H1 (cell line): ENCODE measurements at regions not wholly inside any gene's neighbourhood (a gene's known extent, or its start where the extent isn't known, plus 50 kb on each side); places are given as distances from the start of the nearest gene placed in this dataset.

ENCODE experiments used
- CTCF ChIA-PET: fragments of 300-600 bp; sonication (Branson Sonifier 250); formaldehyde crosslinking; loops from one replicate; lab custom pipeline; 2021; ENCODE audit not compliant: partially characterized antibody; lab: Charles Lee
- POLR2A ChIA-PET: fragments of 300-600 bp; sonication (Branson Sonifier 250); formaldehyde crosslinking; loops from one replicate; lab custom pipeline; 2021; ENCODE audit warnings: inconsistent platforms; ENCODE audit not compliant: partially characterized antibody; lab: Charles Lee
- DNase-seq, 2 experiments: peaks; one replicate each; pipeline versions ENCODE4 v3.0.0 to v3.0.0-alpha.2; 2010 to 2022; ENCODE audit warnings: low spot score in 2 of 2, low read depth in 1 of 2, mixed read lengths in 1 of 2
- FAIRE-seq: peaks from 2 replicates; lab custom pipeline; 2011; peaks lifted over from hg19 to GRCh38; lab: Jason Lieb, UNC
- H2AFZ ChIP-seq: 2 replicates; pipeline ENCODE4 v1.8.1; 2012; ENCODE audit warnings: low read length, inconsistent platforms
- H2AK5ac ChIP-seq: 2 replicates; pipeline ENCODE4 v1.6.1; 2013; ENCODE audit warnings: low read depth, low read length
- H2BK120ac ChIP-seq: replicated peaks from 2 replicates; pipeline ENCODE3; 2013; ENCODE audit warnings: low read depth, low read length, inconsistent platforms
- H2BK12ac ChIP-seq: 2 replicates; pipeline ENCODE4 v1.6.1; 2013; ENCODE audit warnings: low read depth, low read length
- H2BK15ac ChIP-seq: 2 replicates; pipeline ENCODE4 v1.6.1; 2013; ENCODE audit warnings: low read length
- H2BK20ac ChIP-seq: 2 replicates; pipeline ENCODE4 v1.6.1; 2013; ENCODE audit warnings: low read length
- H2BK5ac ChIP-seq: 2 replicates; pipeline ENCODE4 v1.6.1; 2013; ENCODE audit warnings: low read depth, low read length
- H3K14ac ChIP-seq: 2 replicates; pipeline ENCODE4 v1.6.1; 2013; ENCODE audit warnings: inconsistent platforms; ENCODE audit not compliant: insufficient read length
- H3K18ac ChIP-seq: 2 replicates; pipeline ENCODE4 v1.6.1; 2013; ENCODE audit warnings: low read length; ENCODE audit errors: extremely low read depth
- H3K23ac ChIP-seq: 2 replicates; pipeline ENCODE4 v1.6.1; 2013; ENCODE audit warnings: inconsistent platforms; ENCODE audit not compliant: insufficient read length
- H3K23me2 ChIP-seq: 2 replicates; pipeline ENCODE4 v1.6.1; 2013; ENCODE audit warnings: low read depth, low read length
- H3K27ac ChIP-seq: 2 replicates; pipeline ENCODE4 v1.6.1; 2011; ENCODE audit warnings: low read depth, low read length, inconsistent platforms
- H3K27me3 ChIP-seq, 4 experiments: replicated peaks in 1 of 4; 1 replicate in 1 of 4; 2 replicates in 3 of 4; pipeline versions ENCODE4 v1.6.1 to v1.8.1; 2011 to 2013; ENCODE audit warnings: low read length in 3 of 4, mild to moderate bottlenecking in 3 of 4, inconsistent platforms in 2 of 4, mixed read lengths in 2 of 4, moderate library complexity in 1 of 4; ENCODE audit not compliant: control insufficient read depth in 3 of 4, insufficient read depth in 3 of 4; ENCODE audit errors: extremely low read depth in 1 of 4
- H3K36me3 ChIP-seq, 4 experiments: 2 replicates each; pipeline versions ENCODE4 v1.6.1 to v1.8.1; 2011 to 2013; ENCODE audit warnings: mild to moderate bottlenecking in 4 of 4, low read length in 3 of 4, moderate library complexity in 2 of 4, control low read depth in 1 of 4, inconsistent platforms in 1 of 4; ENCODE audit not compliant: insufficient read depth in 4 of 4, control insufficient read depth in 2 of 4
- H3K4ac ChIP-seq: replicated peaks from 2 replicates; pipeline ENCODE3; 2013; ENCODE audit warnings: low read length, low read depth, mixed read lengths, inconsistent platforms; ENCODE audit not compliant: insufficient read length
- H3K4me1 ChIP-seq, 4 experiments: replicated peaks in 1 of 4; 1 replicate in 1 of 4; 2 replicates in 3 of 4; pipeline versions ENCODE4 v1.6.1 to v1.8.1; 2011 to 2013; ENCODE audit warnings: low read length in 3 of 4, inconsistent platforms in 2 of 4, mixed read lengths in 1 of 4; ENCODE audit not compliant: insufficient read depth in 4 of 4, control insufficient read depth in 3 of 4
- H3K4me2 ChIP-seq, 2 experiments: 2 replicates each; pipeline versions ENCODE4 v1.6.1 to v1.8.1; 2011 to 2013; ENCODE audit warnings: low read depth in 2 of 2, low read length in 2 of 2, control low read depth in 1 of 2, inconsistent platforms in 1 of 2, mild to moderate bottlenecking in 1 of 2; ENCODE audit not compliant: insufficient read depth in 1 of 2
- H3K4me3 ChIP-seq, 4 experiments: fragments of 200-600, 300-600 bp in 1 of 4; sonication (generic), shearing (Covaris generic), sonication (Bioruptor Twin) in 1 of 4; 2 replicates each; pipeline versions ENCODE4 v1.5.1 to v1.8.1; 2011 to 2016; ENCODE audit warnings: low read length in 4 of 4, low read depth in 3 of 4, control low read depth in 2 of 4, inconsistent platforms in 2 of 4, mild to moderate bottlenecking in 2 of 4, mixed read lengths in 1 of 4, moderate library complexity in 1 of 4; ENCODE audit not compliant: insufficient read depth in 2 of 4; ENCODE audit errors: extremely low read depth in 1 of 4
- H3K56ac ChIP-seq: replicated peaks from 2 replicates; pipeline ENCODE3; 2013; ENCODE audit warnings: low read depth, mild to moderate bottlenecking, mixed read lengths, low read length, inconsistent platforms; ENCODE audit not compliant: insufficient read length
- H3K79me1 ChIP-seq: 2 replicates; pipeline ENCODE4 v1.6.1; 2013; ENCODE audit warnings: low read depth, low read length, control low read depth
- H3K79me2 ChIP-seq, 2 experiments: 2 replicates each; pipeline versions ENCODE4 v1.6.1 to v1.8.1; 2012 to 2013; ENCODE audit warnings: low read length in 2 of 2, mild to moderate bottlenecking in 2 of 2, inconsistent platforms in 1 of 2; ENCODE audit not compliant: insufficient read depth in 2 of 2, control insufficient read depth in 1 of 2
- H3K9ac ChIP-seq, 4 experiments: replicated peaks in 1 of 4; 1 replicate in 1 of 4; 2 replicates in 3 of 4; pipeline versions ENCODE4 v1.6.1 to v1.8.1; 2011 to 2013; ENCODE audit warnings: low read depth in 3 of 4, low read length in 3 of 4, control low read depth in 2 of 4, mild to moderate bottlenecking in 2 of 4, moderate library complexity in 2 of 4, inconsistent platforms in 1 of 4; ENCODE audit errors: extremely low read depth in 1 of 4
- H3K9me3 ChIP-seq, 2 experiments: 2 replicates each; pipeline versions ENCODE4 v1.6.1 to v1.8.1; 2012 to 2013; ENCODE audit warnings: mild to moderate bottlenecking in 2 of 2, moderate library complexity in 2 of 2, control low read depth in 1 of 2, inconsistent platforms in 1 of 2, low read depth in 1 of 2, low read length in 1 of 2, mixed read lengths in 1 of 2; ENCODE audit not compliant: insufficient read depth in 2 of 2
- H4K20me1 ChIP-seq, 2 experiments: replicated peaks in 1 of 2; 2 replicates each; pipeline versions ENCODE3 to v1.8.1; 2011 to 2013; ENCODE audit warnings: inconsistent platforms in 2 of 2, low read length in 2 of 2, mild to moderate bottlenecking in 1 of 2; ENCODE audit not compliant: insufficient read depth in 2 of 2, control insufficient read depth in 1 of 2
- H4K5ac ChIP-seq: 2 replicates; pipeline ENCODE4 v1.6.1; 2013; ENCODE audit warnings: low read length, low read depth, mixed read lengths, inconsistent platforms; ENCODE audit not compliant: insufficient read length
- H4K8ac ChIP-seq: 2 replicates; pipeline ENCODE4 v1.8.0; 2013; ENCODE audit warnings: mild to moderate bottlenecking, moderate library complexity, low read length, inconsistent platforms; ENCODE audit not compliant: insufficient read depth; ENCODE audit errors: extremely low read depth
- H4K91ac ChIP-seq: replicated peaks from 2 replicates; pipeline ENCODE3; 2013; ENCODE audit warnings: low read length, mixed read lengths, inconsistent platforms; ENCODE audit not compliant: insufficient read length
- ASH2L ChIP-seq: fragments of 200-600, 300-600 bp; sonication (generic); IDR thresholded peaks from one replicate; pipeline ENCODE4 v1.7.1; 2017; ENCODE audit warnings: low read length
- BCL11A ChIP-seq, 2 experiments: IDR thresholded peaks; one replicate each; pipeline ENCODE4 v1.6.1; 2011; ENCODE audit warnings: low read depth in 2 of 2, low read length in 2 of 2, mild to moderate bottlenecking in 2 of 2
- CBX8 ChIP-seq: fragments of 300-800, 300-1000 bp; sonication (generic); IDR thresholded peaks from 2 replicates; pipeline ENCODE4 v1.7.1; 2016; ENCODE audit warnings: low read depth, low read length, borderline replicate concordance
- HDAC6 ChIP-seq: IDR thresholded peaks from one replicate; pipeline ENCODE4 v1.7.1; 2012; ENCODE audit warnings: low read depth, mild to moderate bottlenecking, inconsistent platforms, low read length, moderate library complexity
- KDM4A ChIP-seq: IDR thresholded peaks from one replicate; pipeline ENCODE4 v1.7.1; 2012; ENCODE audit warnings: low read depth, mild to moderate bottlenecking, moderate library complexity, low read length, inconsistent platforms; ENCODE audit not compliant: severe bottlenecking
- RNF2 ChIP-seq: fragments of 200-900, 300-1000 bp; sonication (generic); IDR thresholded peaks from 2 replicates; pipeline ENCODE4 v1.7.1; 2016; ENCODE audit warnings: borderline replicate concordance, low read depth, mild to moderate bottlenecking, antibody characterized with exemption, low read length; ENCODE audit not compliant: poor library complexity, severe bottlenecking; ENCODE audit errors: missing control alignments
- SIRT6 ChIP-seq: IDR thresholded peaks from one replicate; pipeline ENCODE4 v1.7.1; 2012; ENCODE audit warnings: low read length, inconsistent platforms
- YY1 ChIP-seq: IDR thresholded peaks from 2 replicates; pipeline ENCODE4 v1.6.1; 2011; ENCODE audit warnings: low read depth, mild to moderate bottlenecking, low read length
- WGBS, 2 experiments: shearing (Covaris generic) in 1 of 2; methylation state at CpG; one replicate each; pipeline versions ENCODE4 v1.1.6 to v1.1.7; 2013 to 2015; ENCODE audit warnings: low lambda C conversion rate in 2 of 2, mixed read lengths in 2 of 2, inconsistent platforms in 1 of 2, low coverage in 1 of 2, missing lambda C conversion rate in 1 of 2; ENCODE audit not compliant: insufficient replicate concordance in 2 of 2, insufficient coverage in 1 of 2, insufficient read length in 1 of 2; ENCODE audit errors: extremely low coverage in 1 of 2, missing lambda C conversion rate in 1 of 2; 5-methylcytosine and 5-hydroxymethylcytosine counted together
- TF ChIP-seq, protein P1 (sequence below): IDR thresholded peaks from 2 replicates; pipeline ENCODE4 v1.6.1; 2012; ENCODE audit warnings: low read length, inconsistent platforms
- TF ChIP-seq, protein P2 (sequence below), 3 experiments: IDR thresholded peaks; 1 replicate in 2 of 3; 2 replicates in 1 of 3; pipeline versions ENCODE4 v1.5.1 to v1.6.1; 2011; ENCODE audit warnings: low read length in 3 of 3, mild to moderate bottlenecking in 3 of 3, inconsistent platforms in 2 of 3, low read depth in 1 of 3, moderate library complexity in 1 of 3; ENCODE audit not compliant: insufficient read depth in 1 of 3; ENCODE audit errors: control extremely low read depth in 1 of 3

DNA sequence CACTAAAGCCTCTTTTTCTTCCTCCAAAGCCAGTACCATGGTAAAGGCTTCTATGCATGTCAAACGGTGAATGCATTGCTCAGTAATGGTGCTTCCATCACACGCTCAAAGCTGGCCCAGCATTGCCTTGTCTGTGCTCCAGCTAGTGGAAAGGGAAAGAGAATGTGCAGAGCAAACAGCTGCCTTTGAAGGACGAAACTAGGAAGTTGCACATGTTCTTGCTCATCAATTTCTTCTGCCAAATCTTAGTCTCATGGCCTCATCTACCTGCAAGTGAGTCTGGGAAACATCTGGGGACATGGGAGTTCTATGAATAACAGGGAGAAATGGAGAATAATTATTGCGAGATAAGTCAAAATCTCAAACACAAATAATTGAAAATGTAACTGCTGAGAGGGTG, 216.5 kb upstream of the SSTR4 start:
- Histone ChIP-seq H2BK120ac (no peak overlapping the region), H3K79me2 (no peaks in the 10 kb centered on the region), H3K14ac (no peak overlapping the region), H4K20me1 (no peaks in the 10 kb centered on the region), H3K27me3 (0 out of 7 replicates have a peak, but pooled peaks cover 0 to 2% (median 0%) of the 10 kb centered on the region in 4 experiments), H4K91ac (no peak overlapping the region), H3K23me2 (no peaks in the 10 kb centered on the region), H3K36me3 (no peaks in the 10 kb centered on the region), H3K4me3 (no peak overlapping the region), H2BK20ac (no peak overlapping the region), H2AFZ (0 out of 2 replicates have a peak overlapping the region, but pooled peaks have one; percentile 38), H3K18ac (no peak overlapping the region), H3K27ac (no peak overlapping the region), H3K4me2 (no peak overlapping the region), H4K5ac (no peak overlapping the region), H3K9me3 (no peaks in the 10 kb centered on the region), H2BK5ac (no peak overlapping the region), H3K23ac (no peak overlapping the region), H2BK15ac (no peak overlapping the region), H3K4me1 (no peaks in the 10 kb centered on the region), H2BK12ac (0 out of 2 replicates have a peak overlapping the region, but pooled peaks have one; percentile 2), H3K79me1 (no peaks in the 10 kb centered on the region), H2AK5ac (no peak overlapping the region), H3K56ac (no peak overlapping the region), H4K8ac (no peak overlapping the region), H3K4ac (no peak overlapping the region), H3K9ac (no peak overlapping the region)
- FAIRE-seq (no peak), DNase-seq (no peak)
- ChIA-PET CTCF (interaction anchor here (1.2 to 1.4 kb wide), 2 partner anchors 128 to 232 kb away, joined by 3 to 4 read pairs; no protein-coding TSS in a partner anchor), POLR2A (no interaction called here)
- WGBS, 2 experiments, result 86% methylated on average over 4 of the region's 4 CpGs; no CpG with 5 or more reads in 1 of the 2 experiments
- TF ChIP-seq BCL11A (IDR thresholded peaks at IDR 0.05; ENCODE audit: low read depth in 2 of 2, low read length in 2 of 2), result no peak
- no peak for TF ChIP-seq ASH2L
- no peak for TF ChIP-seq HDAC6
- TF ChIP-seq, protein P1, sequence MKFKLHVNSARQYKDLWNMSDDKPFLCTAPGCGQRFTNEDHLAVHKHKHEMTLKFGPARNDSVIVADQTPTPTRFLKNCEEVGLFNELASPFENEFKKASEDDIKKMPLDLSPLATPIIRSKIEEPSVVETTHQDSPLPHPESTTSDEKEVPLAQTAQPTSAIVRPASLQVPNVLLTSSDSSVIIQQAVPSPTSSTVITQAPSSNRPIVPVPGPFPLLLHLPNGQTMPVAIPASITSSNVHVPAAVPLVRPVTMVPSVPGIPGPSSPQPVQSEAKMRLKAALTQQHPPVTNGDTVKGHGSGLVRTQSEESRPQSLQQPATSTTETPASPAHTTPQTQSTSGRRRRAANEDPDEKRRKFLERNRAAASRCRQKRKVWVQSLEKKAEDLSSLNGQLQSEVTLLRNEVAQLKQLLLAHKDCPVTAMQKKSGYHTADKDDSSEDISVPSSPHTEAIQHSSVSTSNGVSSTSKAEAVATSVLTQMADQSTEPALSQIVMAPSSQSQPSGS, result no peak
- no peak for TF ChIP-seq YY1
- TF ChIP-seq RNF2, result no peak
- no peak for TF ChIP-seq CBX8
- TF ChIP-seq, protein P2, sequence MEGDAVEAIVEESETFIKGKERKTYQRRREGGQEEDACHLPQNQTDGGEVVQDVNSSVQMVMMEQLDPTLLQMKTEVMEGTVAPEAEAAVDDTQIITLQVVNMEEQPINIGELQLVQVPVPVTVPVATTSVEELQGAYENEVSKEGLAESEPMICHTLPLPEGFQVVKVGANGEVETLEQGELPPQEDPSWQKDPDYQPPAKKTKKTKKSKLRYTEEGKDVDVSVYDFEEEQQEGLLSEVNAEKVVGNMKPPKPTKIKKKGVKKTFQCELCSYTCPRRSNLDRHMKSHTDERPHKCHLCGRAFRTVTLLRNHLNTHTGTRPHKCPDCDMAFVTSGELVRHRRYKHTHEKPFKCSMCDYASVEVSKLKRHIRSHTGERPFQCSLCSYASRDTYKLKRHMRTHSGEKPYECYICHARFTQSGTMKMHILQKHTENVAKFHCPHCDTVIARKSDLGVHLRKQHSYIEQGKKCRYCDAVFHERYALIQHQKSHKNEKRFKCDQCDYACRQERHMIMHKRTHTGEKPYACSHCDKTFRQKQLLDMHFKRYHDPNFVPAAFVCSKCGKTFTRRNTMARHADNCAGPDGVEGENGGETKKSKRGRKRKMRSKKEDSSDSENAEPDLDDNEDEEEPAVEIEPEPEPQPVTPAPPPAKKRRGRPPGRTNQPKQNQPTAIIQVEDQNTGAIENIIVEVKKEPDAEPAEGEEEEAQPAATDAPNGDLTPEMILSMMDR (IDR thresholded peaks at IDR 0.05; ENCODE audit: control extremely low read depth in 1 of 3, insufficient read depth in 1 of 3, low read depth in 1 of 3, low read length in 3 of 3), result no peak
- TF ChIP-seq SIRT6, result no peak
- TF ChIP-seq KDM4A, result no peak
